22Rv1 (cell line): ENCODE measurements at regions not wholly inside any gene's neighbourhood (a gene's known extent, or its start where the extent isn't known, plus 50 kb on each side); places are given as distances from the start of the nearest gene placed in this dataset.

ENCODE experiments used
- ZFX ChIP-seq: fragments of 450-650 bp; IDR thresholded peaks from 2 replicates; pipeline ENCODE4 v1.6.1; 2017; ENCODE audit warnings: antibody characterized with exemption, borderline replicate concordance
- TF ChIP-seq, protein P1 (sequence below): fragments of 450-650 bp; IDR thresholded peaks from 2 replicates; pipeline ENCODE4 v1.5.1; 2017; ENCODE audit warnings: mild to moderate bottlenecking

DNA sequence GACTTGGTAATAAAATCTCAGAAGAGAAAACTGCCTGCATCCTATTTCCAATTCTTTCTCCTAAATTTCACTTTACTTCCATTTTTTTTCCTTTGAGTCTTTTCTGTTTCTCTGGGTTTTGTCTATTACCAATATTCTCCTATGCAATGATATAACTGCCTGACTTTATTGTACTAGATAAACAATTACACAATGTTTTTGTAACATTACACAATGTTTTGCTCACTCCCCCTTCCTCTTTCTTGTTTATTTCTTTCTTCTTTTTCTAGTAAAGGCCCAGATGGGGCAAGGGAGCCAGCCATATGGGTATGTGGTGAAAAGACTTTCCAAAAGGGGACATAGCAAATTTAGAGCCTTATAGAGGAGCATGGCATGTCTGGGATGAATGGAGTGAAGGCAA is 278.7 kb upstream of the PHYHIPL start:
- TF ChIP-seq, protein P1, sequence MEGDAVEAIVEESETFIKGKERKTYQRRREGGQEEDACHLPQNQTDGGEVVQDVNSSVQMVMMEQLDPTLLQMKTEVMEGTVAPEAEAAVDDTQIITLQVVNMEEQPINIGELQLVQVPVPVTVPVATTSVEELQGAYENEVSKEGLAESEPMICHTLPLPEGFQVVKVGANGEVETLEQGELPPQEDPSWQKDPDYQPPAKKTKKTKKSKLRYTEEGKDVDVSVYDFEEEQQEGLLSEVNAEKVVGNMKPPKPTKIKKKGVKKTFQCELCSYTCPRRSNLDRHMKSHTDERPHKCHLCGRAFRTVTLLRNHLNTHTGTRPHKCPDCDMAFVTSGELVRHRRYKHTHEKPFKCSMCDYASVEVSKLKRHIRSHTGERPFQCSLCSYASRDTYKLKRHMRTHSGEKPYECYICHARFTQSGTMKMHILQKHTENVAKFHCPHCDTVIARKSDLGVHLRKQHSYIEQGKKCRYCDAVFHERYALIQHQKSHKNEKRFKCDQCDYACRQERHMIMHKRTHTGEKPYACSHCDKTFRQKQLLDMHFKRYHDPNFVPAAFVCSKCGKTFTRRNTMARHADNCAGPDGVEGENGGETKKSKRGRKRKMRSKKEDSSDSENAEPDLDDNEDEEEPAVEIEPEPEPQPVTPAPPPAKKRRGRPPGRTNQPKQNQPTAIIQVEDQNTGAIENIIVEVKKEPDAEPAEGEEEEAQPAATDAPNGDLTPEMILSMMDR = no peak
- TF ChIP-seq ZFX = no peak
